Chondrocyte (in vitro differentiated cells): ENCODE measurements at regions not wholly inside any gene's neighbourhood (a gene's known extent, or its start where the extent isn't known, plus 50 kb on each side); places are given as distances from the start of the nearest gene placed in this dataset.

Experiments
- DNase-seq: peaks from one replicate; pipeline ENCODE4 v3.0.0; 2021; ENCODE audit warnings: mixed read lengths, low spot score
- H3K27ac Mint-ChIP-seq: one replicate; pipeline ENCODE4 v1.8.0; 2021; ENCODE audit warnings: mild to moderate bottlenecking, moderate library complexity, mixed read lengths; ENCODE audit not compliant: unreplicated experiment
- H3K27me3 Mint-ChIP-seq: 2 replicates; pipeline ENCODE4 v1.8.0; 2021; ENCODE audit warnings: low read depth, mixed read lengths
- H3K36me3 Mint-ChIP-seq: 2 replicates; pipeline ENCODE4 v1.8.0; 2021; ENCODE audit warnings: low read depth, mixed read lengths
- H3K4me1 Mint-ChIP-seq: 2 replicates; pipeline ENCODE4 v1.8.0; 2021; ENCODE audit warnings: low read depth, mild to moderate bottlenecking, mixed read lengths
- H3K4me3 Mint-ChIP-seq: one replicate; pipeline ENCODE4 v1.8.0; 2021; ENCODE audit warnings: mild to moderate bottlenecking, moderate library complexity, mixed read lengths; ENCODE audit not compliant: unreplicated experiment
- H3K9me3 Mint-ChIP-seq: 2 replicates; pipeline ENCODE4 v1.8.0; 2021; ENCODE audit warnings: low read depth, mixed read lengths
- TF ChIP-seq, protein P1 (sequence below): fragments of 200-600 bp; sonication (generic); IDR thresholded peaks from 2 replicates; pipeline ENCODE4 v1.5.0; 2021; ENCODE audit warnings: antibody characterized with exemption, mild to moderate bottlenecking, moderate library complexity

DNA sequence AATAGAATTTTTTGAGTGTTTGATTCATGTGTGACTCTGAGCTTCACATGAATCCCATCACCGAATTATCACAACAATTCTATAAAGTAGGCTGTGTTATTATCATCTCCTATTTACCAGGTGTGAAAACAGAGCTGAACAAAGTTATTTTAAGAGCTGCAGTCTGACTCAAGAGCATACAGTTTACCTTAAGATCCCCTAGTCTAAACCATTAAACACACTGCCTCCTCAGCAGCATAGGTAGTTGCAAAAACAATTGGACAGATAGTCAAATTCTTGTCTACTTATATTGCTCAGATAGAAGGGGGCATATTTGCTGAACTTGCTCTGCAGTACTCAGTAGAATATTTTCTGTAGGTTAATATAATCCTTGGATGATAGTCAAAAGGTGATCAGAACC is 219.8 kb upstream of the ATP2B1 start:
- H3K27me3 Mint-ChIP-seq, result no peaks in the 10 kb centered on the region
- peaks cover 14% of the 10 kb centered on the region for H3K4me1 Mint-ChIP-seq
- H3K9me3 Mint-ChIP-seq, result no peaks in the 10 kb centered on the region
- no peak overlapping the region for H3K4me3 Mint-ChIP-seq
- DNase-seq, result no peak
- H3K27ac Mint-ChIP-seq, result no peak overlapping the region
- H3K36me3 Mint-ChIP-seq, result no peaks in the 10 kb centered on the region
- TF ChIP-seq, protein P1, sequence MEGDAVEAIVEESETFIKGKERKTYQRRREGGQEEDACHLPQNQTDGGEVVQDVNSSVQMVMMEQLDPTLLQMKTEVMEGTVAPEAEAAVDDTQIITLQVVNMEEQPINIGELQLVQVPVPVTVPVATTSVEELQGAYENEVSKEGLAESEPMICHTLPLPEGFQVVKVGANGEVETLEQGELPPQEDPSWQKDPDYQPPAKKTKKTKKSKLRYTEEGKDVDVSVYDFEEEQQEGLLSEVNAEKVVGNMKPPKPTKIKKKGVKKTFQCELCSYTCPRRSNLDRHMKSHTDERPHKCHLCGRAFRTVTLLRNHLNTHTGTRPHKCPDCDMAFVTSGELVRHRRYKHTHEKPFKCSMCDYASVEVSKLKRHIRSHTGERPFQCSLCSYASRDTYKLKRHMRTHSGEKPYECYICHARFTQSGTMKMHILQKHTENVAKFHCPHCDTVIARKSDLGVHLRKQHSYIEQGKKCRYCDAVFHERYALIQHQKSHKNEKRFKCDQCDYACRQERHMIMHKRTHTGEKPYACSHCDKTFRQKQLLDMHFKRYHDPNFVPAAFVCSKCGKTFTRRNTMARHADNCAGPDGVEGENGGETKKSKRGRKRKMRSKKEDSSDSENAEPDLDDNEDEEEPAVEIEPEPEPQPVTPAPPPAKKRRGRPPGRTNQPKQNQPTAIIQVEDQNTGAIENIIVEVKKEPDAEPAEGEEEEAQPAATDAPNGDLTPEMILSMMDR, result no peak

GRCh38 chr12:89927226-89927698 is 218.6 kb upstream of the ATP2B1 start:
- Mint-ChIP-seq H3K4me3 (no peak overlapping the region), H3K4me1 (peaks cover 19% of the 10 kb centered on the region), H3K9me3 (no peaks in the 10 kb centered on the region), H3K27ac (no peak overlapping the region), H3K36me3 (no peaks in the 10 kb centered on the region), H3K27me3 (no peaks in the 10 kb centered on the region)
- no peak for DNase-seq
- TF ChIP-seq, protein P1, result no peak

DNA sequence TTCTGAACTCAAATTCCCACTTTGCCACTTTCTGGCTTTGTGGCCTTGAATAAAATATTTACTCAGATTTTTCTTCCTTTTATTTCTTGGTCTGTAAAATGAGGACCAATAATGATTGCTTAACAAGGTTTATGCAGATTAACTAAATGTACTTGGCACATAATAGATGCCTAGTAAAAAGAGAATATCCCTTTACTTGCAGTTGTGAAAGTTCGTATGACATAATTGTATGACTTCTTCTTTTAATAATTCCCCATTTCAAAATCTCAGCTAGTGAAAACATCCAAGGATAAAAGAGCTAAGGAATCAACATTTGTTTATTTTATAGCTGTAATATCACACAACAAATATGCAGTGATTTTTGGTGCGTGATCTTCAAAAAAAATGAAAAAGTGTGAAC is 215.6 kb upstream of the ATP2B1 start:
- H3K4me1 Mint-ChIP-seq, result peaks cover 22% of the 10 kb centered on the region
- H3K4me3 Mint-ChIP-seq, result no peak overlapping the region
- H3K27ac Mint-ChIP-seq, result no peak overlapping the region
- no peaks in the 10 kb centered on the region for H3K27me3 Mint-ChIP-seq
- no peaks in the 10 kb centered on the region for H3K9me3 Mint-ChIP-seq
- TF ChIP-seq, protein P1, result no peak
- no peak for DNase-seq
- H3K36me3 Mint-ChIP-seq, result no peaks in the 10 kb centered on the region

DNA sequence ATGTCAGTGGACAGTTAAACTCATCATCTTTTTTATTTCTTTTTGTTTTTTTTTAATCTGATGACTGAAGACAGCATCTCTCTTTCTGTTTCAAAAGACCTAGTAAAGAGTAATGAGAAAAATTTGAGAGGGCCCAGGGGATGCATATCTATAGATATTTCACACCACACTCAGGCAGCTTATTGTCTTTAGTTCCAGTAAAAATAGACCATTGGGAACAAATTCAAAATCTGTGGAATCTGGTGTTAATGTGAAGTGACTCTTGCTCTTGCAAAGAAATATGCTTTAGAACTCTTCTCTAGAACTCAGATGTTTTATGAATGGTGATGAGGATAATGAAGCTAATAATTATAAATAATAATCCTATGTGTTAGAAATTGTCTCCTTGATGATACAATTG is 214.5 kb upstream of the ATP2B1 start:
- TF ChIP-seq, protein P1, result no peak
- no peak overlapping the region for H3K27ac Mint-ChIP-seq
- peaks cover 22% of the 10 kb centered on the region for H3K4me1 Mint-ChIP-seq
- H3K4me3 Mint-ChIP-seq, result no peak overlapping the region
- H3K36me3 Mint-ChIP-seq, result no peaks in the 10 kb centered on the region
- DNase-seq, result no peak
- H3K27me3 Mint-ChIP-seq, result no peaks in the 10 kb centered on the region
- H3K9me3 Mint-ChIP-seq, result no peaks in the 10 kb centered on the region

DNA sequence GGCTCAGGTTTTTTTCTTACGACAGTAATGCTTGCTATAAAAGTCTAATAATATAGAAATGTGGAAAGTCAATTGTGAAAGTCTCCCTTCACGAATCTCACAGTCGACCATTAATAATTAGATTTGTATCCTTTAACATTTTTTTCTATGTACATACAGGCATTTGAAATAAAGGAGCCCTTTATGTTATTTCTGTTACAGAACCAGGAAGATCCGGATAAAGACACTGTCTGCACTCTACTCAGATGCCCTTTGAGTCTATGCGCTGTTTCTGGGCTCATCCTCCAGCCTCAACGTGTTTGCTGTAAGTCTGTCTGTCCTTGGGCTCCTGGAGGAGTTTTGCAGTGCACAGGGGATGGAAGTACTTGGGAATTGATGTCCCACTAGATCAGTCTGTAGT is 212.2 kb upstream of the ATP2B1 start:
- Mint-ChIP-seq H3K4me1 (peaks cover 22% of the 10 kb centered on the region), H3K36me3 (no peaks in the 10 kb centered on the region), H3K27me3 (no peaks in the 10 kb centered on the region), H3K27ac (no peak overlapping the region), H3K4me3 (no peak overlapping the region), H3K9me3 (no peaks in the 10 kb centered on the region)
- TF ChIP-seq, protein P1, result no peak
- no peak for DNase-seq
